ENCODE measurements at regions not wholly inside any gene's neighbourhood (a gene's known extent, or its start where the extent isn't known, plus 50 kb on each side); places are given as distances from the start of the nearest gene placed in this dataset.

- Histone ChIP-seq H3K27me3 (ENCODE audit: control insufficient read depth, extremely low read depth, insufficient read depth, low read length) (no peaks in the 10 kb centered on the region), H3K4me3 (ENCODE audit: control insufficient read depth in 2 of 3, extremely low read depth in 1 of 3, insufficient read depth in 2 of 3, low read depth in 1 of 3, low read length in 3 of 3) (no peak overlapping the region), H3K4me1 (ENCODE audit: control insufficient read depth, extremely low read depth, insufficient read depth, low read length) (peaks cover 12% of the 10 kb centered on the region), H2AFZ (ENCODE audit: control insufficient read depth, low read length) (no peak overlapping the region), H3K9me3 (ENCODE audit: control insufficient read depth, low read depth, low read length) (no peaks in the 10 kb centered on the region), H4K20me1 (ENCODE audit: control insufficient read depth, extremely low read depth, insufficient read depth, low read length) (no peaks in the 10 kb centered on the region), H3K36me3 (ENCODE audit: control insufficient read depth in 2 of 2, extremely low read depth in 1 of 2, insufficient read depth in 2 of 2, low read length in 2 of 2) (no peaks in the 10 kb centered on the region), H3K4me2 (ENCODE audit: control insufficient read depth, extremely low read depth, insufficient read depth, low read depth, low read length) (no peak overlapping the region), H3K9ac (ENCODE audit: control insufficient read depth, extremely low read depth, insufficient read depth, low read length) (no peak overlapping the region), H3K79me2 (ENCODE audit: control insufficient read depth, insufficient read depth, low read length) (no peaks in the 10 kb centered on the region), H3K9me1 (ENCODE audit: control insufficient read depth, extremely low read depth, insufficient read depth, low read length) (no peaks in the 10 kb centered on the region), H3K27ac (ENCODE audit: control insufficient read depth, insufficient read depth, low read length) (no peak overlapping the region)
- dilution Hi-C loops (cut with MboI; ENCODE audit: extremely low pct_ligation_motif_present, low sequenced_read_pairs) = no loop called here
- FAIRE-seq (peak; percentile 5), DNase-seq (ENCODE audit: low read depth, low spot score) (no peak)
- TF ChIP-seq, protein P1, sequence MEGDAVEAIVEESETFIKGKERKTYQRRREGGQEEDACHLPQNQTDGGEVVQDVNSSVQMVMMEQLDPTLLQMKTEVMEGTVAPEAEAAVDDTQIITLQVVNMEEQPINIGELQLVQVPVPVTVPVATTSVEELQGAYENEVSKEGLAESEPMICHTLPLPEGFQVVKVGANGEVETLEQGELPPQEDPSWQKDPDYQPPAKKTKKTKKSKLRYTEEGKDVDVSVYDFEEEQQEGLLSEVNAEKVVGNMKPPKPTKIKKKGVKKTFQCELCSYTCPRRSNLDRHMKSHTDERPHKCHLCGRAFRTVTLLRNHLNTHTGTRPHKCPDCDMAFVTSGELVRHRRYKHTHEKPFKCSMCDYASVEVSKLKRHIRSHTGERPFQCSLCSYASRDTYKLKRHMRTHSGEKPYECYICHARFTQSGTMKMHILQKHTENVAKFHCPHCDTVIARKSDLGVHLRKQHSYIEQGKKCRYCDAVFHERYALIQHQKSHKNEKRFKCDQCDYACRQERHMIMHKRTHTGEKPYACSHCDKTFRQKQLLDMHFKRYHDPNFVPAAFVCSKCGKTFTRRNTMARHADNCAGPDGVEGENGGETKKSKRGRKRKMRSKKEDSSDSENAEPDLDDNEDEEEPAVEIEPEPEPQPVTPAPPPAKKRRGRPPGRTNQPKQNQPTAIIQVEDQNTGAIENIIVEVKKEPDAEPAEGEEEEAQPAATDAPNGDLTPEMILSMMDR (optimal IDR thresholded peaks at IDR 0.05 in 1 of 3, IDR thresholded peaks at IDR 0.05 in 1 of 3, conservative IDR thresholded peaks at IDR 0.05 in 1 of 3; ENCODE audit: extremely low read depth in 1 of 3, insufficient read depth in 2 of 3, low read length in 3 of 3) = no peak
- TF ChIP-seq EZH2 (IDR thresholded peaks at IDR 0.05; ENCODE audit: low read length) = no peak
These were observed 130.2 kb upstream of the TOPAZ1 start for GRCh38 chr3:44111482-44111881.

DNA sequence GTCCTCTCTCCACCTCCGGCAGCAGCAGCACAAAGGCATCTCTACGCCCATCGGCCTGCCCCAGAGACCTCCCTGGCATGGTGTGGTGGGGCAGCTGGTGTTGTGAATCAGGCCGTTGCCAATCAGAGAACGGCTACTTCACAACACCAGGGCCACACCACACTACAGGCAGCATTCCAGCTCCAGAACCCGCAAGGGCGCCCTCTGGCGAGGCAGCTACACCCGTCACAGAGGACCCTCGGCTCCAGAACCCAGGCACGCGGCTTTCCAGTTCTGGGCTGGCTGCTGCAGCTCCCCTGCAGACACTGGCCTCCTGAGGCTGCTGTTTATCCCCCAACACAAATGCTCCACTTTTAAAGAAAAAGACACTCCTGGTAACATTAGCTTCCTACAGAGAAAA lies 127.5 kb upstream of the TOPAZ1 start:
- no peak for DNase-seq (ENCODE audit: low read depth, low spot score)
- no peak overlapping the region for H3K27ac ChIP-seq (ENCODE audit: control insufficient read depth, insufficient read depth, low read length)
- no peak for FAIRE-seq
- H3K4me3 ChIP-seq (ENCODE audit: control insufficient read depth in 2 of 3, extremely low read depth in 1 of 3, insufficient read depth in 2 of 3, low read depth in 1 of 3, low read length in 3 of 3) = no peak overlapping the region
- dilution Hi-C loops (cut with MboI; ENCODE audit: extremely low pct_ligation_motif_present, low sequenced_read_pairs) = no loop called here
- peaks cover 12% of the 10 kb centered on the region for H3K4me1 ChIP-seq (ENCODE audit: control insufficient read depth, extremely low read depth, insufficient read depth, low read length)
- no peaks in the 10 kb centered on the region for H4K20me1 ChIP-seq (ENCODE audit: control insufficient read depth, extremely low read depth, insufficient read depth, low read length)
- H3K79me2 ChIP-seq (ENCODE audit: control insufficient read depth, insufficient read depth, low read length) = no peaks in the 10 kb centered on the region
- H3K4me2 ChIP-seq (ENCODE audit: control insufficient read depth, extremely low read depth, insufficient read depth, low read depth, low read length) = no peak overlapping the region
- H3K9ac ChIP-seq (ENCODE audit: control insufficient read depth, extremely low read depth, insufficient read depth, low read length) = no peak overlapping the region
- TF ChIP-seq, protein P1 (optimal IDR thresholded peaks at IDR 0.05 in 1 of 3, IDR thresholded peaks at IDR 0.05 in 1 of 3, conservative IDR thresholded peaks at IDR 0.05 in 1 of 3; ENCODE audit: extremely low read depth in 1 of 3, insufficient read depth in 2 of 3, low read length in 3 of 3) = peak in 1 of 3 experiments; percentile 36
- TF ChIP-seq EZH2 (IDR thresholded peaks at IDR 0.05; ENCODE audit: low read length) = no peak
- no peaks in the 10 kb centered on the region for H3K36me3 ChIP-seq (ENCODE audit: control insufficient read depth in 2 of 2, extremely low read depth in 1 of 2, insufficient read depth in 2 of 2, low read length in 2 of 2)
- no peak overlapping the region for H2AFZ ChIP-seq (ENCODE audit: control insufficient read depth, low read length)
- H3K9me1 ChIP-seq (ENCODE audit: control insufficient read depth, extremely low read depth, insufficient read depth, low read length) = no peaks in the 10 kb centered on the region
- no peaks in the 10 kb centered on the region for H3K9me3 ChIP-seq (ENCODE audit: control insufficient read depth, low read depth, low read length)
- no peaks in the 10 kb centered on the region for H3K27me3 ChIP-seq (ENCODE audit: control insufficient read depth, extremely low read depth, insufficient read depth, low read length)

Measured in keratinocyte (primary cell).